Lung (tissue), 11 donors: ENCODE measurements at regions not wholly inside any gene's neighbourhood (a gene's known extent, or its start where the extent isn't known, plus 50 kb on each side); places are given as distances from the start of the nearest gene placed in this dataset.

Source experiments
- ATAC-seq: fragments of 200-7000 bp; cut with Tn5 transposase; one replicate; pipeline ENCODE4 v1.9.1; 2020; ENCODE audit warnings: moderate number of reproducible peaks; ENCODE audit not compliant: insufficient read depth, low FRiP score
- DNase-seq, 3 donors: peaks; one replicate each; pipeline ENCODE4 v3.0.0-alpha.2; 2013 to 2017
- H3K27ac ChIP-seq, 2 donors: one replicate each; pipeline ENCODE4 v1.5.1; 2013; ENCODE audit warnings: mild to moderate bottlenecking in 2 of 2, moderate library complexity in 2 of 2, control low read depth in 1 of 2, inconsistent platforms in 1 of 2, low read depth in 1 of 2, low read length in 1 of 2
- H3K27me3 ChIP-seq, 3 donors: one replicate each; pipeline ENCODE4 v1.5.1; 2013; ENCODE audit warnings: low read length in 2 of 3; ENCODE audit not compliant: control insufficient read depth in 3 of 3, insufficient read depth in 3 of 3
- H3K36me3 ChIP-seq, 4 donors: one replicate each; pipeline ENCODE4 v1.5.1; 2013; ENCODE audit warnings: low read length in 4 of 4, mild to moderate bottlenecking in 1 of 4, moderate library complexity in 1 of 4; ENCODE audit not compliant: control insufficient read depth in 4 of 4, insufficient read depth in 4 of 4
- H3K4me1 ChIP-seq, 5 donors: one replicate each; pipeline ENCODE4 v1.5.1; 2013; ENCODE audit warnings: low read length in 5 of 5, mild to moderate bottlenecking in 2 of 5, moderate library complexity in 1 of 5; ENCODE audit not compliant: control insufficient read depth in 5 of 5, insufficient read depth in 5 of 5
- H3K4me3 ChIP-seq: one replicate; pipeline ENCODE4 v1.5.1; 2013; ENCODE audit warnings: mild to moderate bottlenecking, control low read depth, moderate library complexity
- H3K9ac ChIP-seq, 2 donors: one replicate each; pipeline ENCODE4 v1.5.1; 2013; ENCODE audit warnings: low read length in 2 of 2, control low read depth in 1 of 2; ENCODE audit not compliant: insufficient read depth in 1 of 2
- H3K9me3 ChIP-seq, 4 donors: one replicate each; pipeline ENCODE4 v1.5.1; 2013; ENCODE audit warnings: low read length in 3 of 4, mild to moderate bottlenecking in 1 of 4, moderate library complexity in 1 of 4; ENCODE audit not compliant: control insufficient read depth in 4 of 4, insufficient read depth in 3 of 4
- WGBS, 2 donors: extraction: QIAGEN DNeasy Blood & Tissue Kit; methylation state at CpG; one replicate each; pipeline ENCODE4 v1.1.7; 2013; 5-methylcytosine and 5-hydroxymethylcytosine counted together
- TF ChIP-seq, protein P1 (sequence below): IDR thresholded peaks from 2 replicates; pipeline ENCODE4 v1.5.1; 2012; ENCODE audit warnings: mild to moderate bottlenecking; ENCODE audit errors: control extremely low read depth, extremely low read depth
- donor health status: control.
- donor health status: control.
- donor health status: Bipolar disorder and iron deficiency.
- donor health status: healthy.
- donor health status: DM: yes; HTN: yes; CAD: no.

DNA sequence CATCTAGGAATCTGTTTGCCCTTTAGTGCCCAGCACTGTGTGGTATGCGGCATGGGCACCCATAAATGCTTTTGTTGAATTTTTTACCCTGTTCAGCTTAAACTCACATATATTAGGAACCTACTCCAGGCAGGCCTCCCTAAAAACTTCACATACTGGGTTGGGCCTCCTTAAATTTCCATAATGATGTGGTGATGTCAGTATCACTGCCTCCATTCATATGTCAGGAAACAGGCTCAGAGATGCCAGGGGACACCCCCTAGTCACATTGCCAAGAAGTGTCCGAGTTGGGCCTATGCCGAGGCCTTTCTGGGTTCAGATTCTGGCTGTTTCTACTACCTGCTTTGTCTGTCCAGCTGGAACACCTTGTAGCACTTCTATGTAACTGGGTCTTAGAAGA is 55.7 kb upstream of the RUNX3 start:
- ATAC-seq (no peak), DNase-seq (no peak)
- no peak overlapping the region for H3K27ac ChIP-seq
- H3K36me3 ChIP-seq, result no peaks in the 10 kb centered on the region
- WGBS, 2 donors, result 87 to 92% methylated on average over 3 of the region's 3 CpGs
- H3K4me3 ChIP-seq, result no peak overlapping the region
- no peaks in the 10 kb centered on the region for H3K27me3 ChIP-seq
- H3K4me1 ChIP-seq, result no peaks in the 10 kb centered on the region
- peaks cover 0 to 2% (median 0%) of the 10 kb centered on the region in 4 donors for H3K9me3 ChIP-seq
- TF ChIP-seq, protein P1, sequence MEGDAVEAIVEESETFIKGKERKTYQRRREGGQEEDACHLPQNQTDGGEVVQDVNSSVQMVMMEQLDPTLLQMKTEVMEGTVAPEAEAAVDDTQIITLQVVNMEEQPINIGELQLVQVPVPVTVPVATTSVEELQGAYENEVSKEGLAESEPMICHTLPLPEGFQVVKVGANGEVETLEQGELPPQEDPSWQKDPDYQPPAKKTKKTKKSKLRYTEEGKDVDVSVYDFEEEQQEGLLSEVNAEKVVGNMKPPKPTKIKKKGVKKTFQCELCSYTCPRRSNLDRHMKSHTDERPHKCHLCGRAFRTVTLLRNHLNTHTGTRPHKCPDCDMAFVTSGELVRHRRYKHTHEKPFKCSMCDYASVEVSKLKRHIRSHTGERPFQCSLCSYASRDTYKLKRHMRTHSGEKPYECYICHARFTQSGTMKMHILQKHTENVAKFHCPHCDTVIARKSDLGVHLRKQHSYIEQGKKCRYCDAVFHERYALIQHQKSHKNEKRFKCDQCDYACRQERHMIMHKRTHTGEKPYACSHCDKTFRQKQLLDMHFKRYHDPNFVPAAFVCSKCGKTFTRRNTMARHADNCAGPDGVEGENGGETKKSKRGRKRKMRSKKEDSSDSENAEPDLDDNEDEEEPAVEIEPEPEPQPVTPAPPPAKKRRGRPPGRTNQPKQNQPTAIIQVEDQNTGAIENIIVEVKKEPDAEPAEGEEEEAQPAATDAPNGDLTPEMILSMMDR, result no peak
- no peak overlapping the region for H3K9ac ChIP-seq

DNA sequence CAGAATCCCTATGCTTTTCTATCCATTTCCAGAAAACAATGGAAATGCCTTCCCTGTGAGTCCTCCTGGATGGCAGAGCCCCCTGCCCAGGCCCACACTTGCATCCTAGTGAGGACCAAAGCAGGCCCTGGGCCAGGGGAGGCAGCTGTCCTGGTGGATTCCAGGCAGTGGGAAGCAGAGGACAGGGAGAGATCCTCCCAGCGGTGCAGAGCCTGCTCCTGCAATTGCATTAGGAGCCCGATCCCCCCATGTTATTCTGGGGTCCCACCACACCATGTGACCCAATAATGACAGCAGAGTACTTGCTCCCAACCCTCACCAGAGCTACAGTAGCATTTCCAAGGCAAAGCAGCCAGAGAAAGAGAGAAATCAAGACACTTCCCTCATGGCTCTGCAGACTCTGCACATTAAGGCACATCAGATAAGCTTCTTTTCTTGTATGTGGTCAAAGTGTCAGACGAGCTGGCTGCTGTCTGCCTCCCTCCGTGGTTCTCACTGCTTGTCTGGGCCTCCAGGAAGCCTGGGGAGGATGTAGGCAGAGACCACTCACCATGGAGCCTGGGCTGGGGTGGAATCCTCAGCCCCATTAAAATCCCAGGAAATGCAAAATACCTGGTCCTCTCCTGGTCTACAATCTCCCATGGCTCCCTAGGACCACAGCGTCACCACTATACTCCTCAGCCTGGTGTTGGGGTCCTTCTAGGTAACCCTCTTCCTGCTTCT is 54.9 kb upstream of the RUNX3 start:
- Histone ChIP-seq H3K36me3 (no peaks in the 10 kb centered on the region), H3K4me1 (no peaks in the 10 kb centered on the region), H3K27ac (no peak overlapping the region), H3K9me3 (peaks cover 0 to 2% (median 0%) of the 10 kb centered on the region in 4 donors), H3K27me3 (no peaks in the 10 kb centered on the region), H3K9ac (no peak overlapping the region), H3K4me3 (no peak overlapping the region)
- no peak for ATAC-seq
- TF ChIP-seq, protein P1, result no peak
- no peak for DNase-seq
- WGBS, 2 donors, result 63 to 72% methylated on average over 5 of the region's 5 CpGs

DNA sequence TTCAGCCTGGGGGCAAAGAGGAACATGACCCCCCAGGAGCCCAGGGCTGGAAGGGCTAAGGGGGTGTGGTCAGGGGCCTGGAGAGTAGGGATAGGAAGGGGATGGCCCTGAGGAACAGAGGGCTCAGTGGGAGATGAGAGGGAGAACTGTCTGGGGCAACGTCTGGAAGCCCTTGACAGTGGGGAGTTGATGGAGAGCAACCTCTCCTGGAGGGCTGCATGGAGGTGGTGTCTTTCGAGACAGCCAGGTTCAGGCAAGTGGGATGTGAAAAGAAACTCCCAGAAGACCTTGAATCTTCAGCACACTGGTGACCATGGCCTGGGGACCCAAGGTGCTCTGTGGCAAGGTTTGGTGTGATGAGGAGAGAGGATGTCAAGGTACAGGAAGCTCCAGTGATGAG is 54.2 kb upstream of the RUNX3 start:
- no peaks in the 10 kb centered on the region for H3K27me3 ChIP-seq
- H3K4me1 ChIP-seq, result no peaks in the 10 kb centered on the region
- H3K9ac ChIP-seq, result no peak overlapping the region
- peaks cover 0 to 2% (median 0%) of the 10 kb centered on the region in 4 donors for H3K9me3 ChIP-seq
- ATAC-seq (no peak), DNase-seq (no peak)
- no peaks in the 10 kb centered on the region for H3K36me3 ChIP-seq
- no peak overlapping the region for H3K4me3 ChIP-seq
- H3K27ac ChIP-seq, result no peak overlapping the region
- WGBS, 2 donors, result 70 to 83% methylated on average over 2 of the region's 2 CpGs
- TF ChIP-seq, protein P1, result no peak
